ENCODE measurements at regions not wholly inside any gene's neighbourhood (a gene's known extent, or its start where the extent isn't known, plus 50 kb on each side); places are given as distances from the start of the nearest gene placed in this dataset.

DNA sequence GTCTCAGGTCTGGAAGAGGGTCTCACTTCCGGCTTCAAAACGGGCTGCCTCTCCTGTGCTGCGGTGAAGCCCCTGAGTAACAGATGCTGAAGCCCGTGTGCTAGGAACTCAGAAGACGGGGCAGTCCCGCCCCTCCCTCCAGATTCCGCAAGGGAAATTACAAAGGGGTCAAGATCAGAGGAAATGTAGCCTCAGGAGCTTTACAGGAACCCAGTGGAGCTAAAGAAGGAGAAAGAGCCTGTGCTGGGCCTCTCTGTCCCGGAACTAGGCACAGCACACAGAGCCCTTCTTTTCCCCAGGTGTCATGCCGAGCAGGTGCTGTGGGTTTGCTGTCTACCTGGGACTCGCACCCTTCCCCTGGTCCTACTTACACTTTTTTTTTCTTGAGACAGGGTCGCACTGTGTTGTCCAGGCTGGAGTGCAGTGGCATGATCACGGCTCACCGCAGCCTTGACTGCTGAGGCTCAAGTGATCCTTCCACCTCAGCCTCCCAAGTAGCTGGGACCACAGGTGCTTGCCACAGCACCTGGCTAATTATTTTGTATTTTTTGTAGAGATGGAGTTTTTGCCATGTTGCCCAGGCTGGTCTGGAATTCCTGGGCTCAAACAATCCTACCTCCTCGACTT, 72.7 kb upstream of the MAP4K4 start:
- TF ChIP-seq EZH2 (IDR thresholded peaks at IDR 0.05; ENCODE audit: borderline replicate concordance, low read depth, low read length, severe bottlenecking) (no peak), POLR2A (IDR thresholded peaks at IDR 0.05; ENCODE audit: low read depth, low read length) (no peak), JUN (IDR thresholded peaks at IDR 0.05; ENCODE audit: borderline replicate concordance, insufficient read depth, insufficient read length, low read depth) (no peak), POLR2AphosphoS5 (IDR thresholded peaks at IDR 0.05; ENCODE audit: insufficient read depth, low read depth, low read length) (no peak), MYC (IDR thresholded peaks at IDR 0.05; ENCODE audit: low read depth, low read length) (no peak)
- TF ChIP-seq, protein P1, sequence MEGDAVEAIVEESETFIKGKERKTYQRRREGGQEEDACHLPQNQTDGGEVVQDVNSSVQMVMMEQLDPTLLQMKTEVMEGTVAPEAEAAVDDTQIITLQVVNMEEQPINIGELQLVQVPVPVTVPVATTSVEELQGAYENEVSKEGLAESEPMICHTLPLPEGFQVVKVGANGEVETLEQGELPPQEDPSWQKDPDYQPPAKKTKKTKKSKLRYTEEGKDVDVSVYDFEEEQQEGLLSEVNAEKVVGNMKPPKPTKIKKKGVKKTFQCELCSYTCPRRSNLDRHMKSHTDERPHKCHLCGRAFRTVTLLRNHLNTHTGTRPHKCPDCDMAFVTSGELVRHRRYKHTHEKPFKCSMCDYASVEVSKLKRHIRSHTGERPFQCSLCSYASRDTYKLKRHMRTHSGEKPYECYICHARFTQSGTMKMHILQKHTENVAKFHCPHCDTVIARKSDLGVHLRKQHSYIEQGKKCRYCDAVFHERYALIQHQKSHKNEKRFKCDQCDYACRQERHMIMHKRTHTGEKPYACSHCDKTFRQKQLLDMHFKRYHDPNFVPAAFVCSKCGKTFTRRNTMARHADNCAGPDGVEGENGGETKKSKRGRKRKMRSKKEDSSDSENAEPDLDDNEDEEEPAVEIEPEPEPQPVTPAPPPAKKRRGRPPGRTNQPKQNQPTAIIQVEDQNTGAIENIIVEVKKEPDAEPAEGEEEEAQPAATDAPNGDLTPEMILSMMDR (IDR thresholded peaks at IDR 0.05; ENCODE audit: extremely low read depth in 1 of 2, insufficient read depth in 1 of 2, low read depth in 1 of 2, low read length in 2 of 2): no peak
